Right atrium auricular region (tissue), 2 donors: ENCODE measurements at regions not wholly inside any gene's neighbourhood (a gene's known extent, or its start where the extent isn't known, plus 50 kb on each side); places are given as distances from the start of the nearest gene placed in this dataset.

Experiments used
- DNase-seq: peaks from one replicate; pipeline ENCODE4 v3.0.0-alpha.2; 2019; ENCODE audit warnings: low spot score
- H3K27ac ChIP-seq, 2 donors: fragments of 200-600 bp; sonication (generic); 1 replicate in 1 of 2; 2 replicates in 1 of 2; pipeline ENCODE4 v1.5.1; 2016 to 2019
- H3K27me3 ChIP-seq, 2 donors: fragments of 200-600 bp; sonication (generic); one replicate each; pipeline versions ENCODE4 v1.5.1 to v1.6.0; 2017 to 2019
- H3K36me3 ChIP-seq: fragments of 200-600 bp; sonication (generic); one replicate; pipeline ENCODE4 v1.5.1; 2016
- H3K4me1 ChIP-seq, 2 donors: fragments of 200-600 bp; sonication (generic); one replicate each; pipeline versions ENCODE4 v1.5.1 to v1.6.0; 2017 to 2019
- H3K4me3 ChIP-seq, 2 donors: fragments of 200-600 bp; sonication (generic); 1 replicate in 1 of 2; 2 replicates in 1 of 2; pipeline ENCODE4 v1.5.1; 2017 to 2019; ENCODE audit warnings: mild to moderate bottlenecking in 1 of 2, moderate library complexity in 1 of 2
- H3K9me3 ChIP-seq, 2 donors: fragments of 200-600 bp; sonication (generic); one replicate each; pipeline ENCODE4 v1.5.1; 2019
- CTCF ChIP-seq, 2 donors: fragments of 200-600 bp; sonication (generic); IDR thresholded peaks; one replicate each; pipeline ENCODE4 v1.5.1; 2019; ENCODE audit warnings: antibody characterized with exemption in 2 of 2

- no peak for DNase-seq
- no peak for TF ChIP-seq CTCF (IDR thresholded peaks at IDR 0.05)
- H3K27ac ChIP-seq: no peak overlapping the region
- no peaks in the 10 kb centered on the region for H3K9me3 ChIP-seq
- no peaks in the 10 kb centered on the region for H3K36me3 ChIP-seq
- H3K27me3 ChIP-seq: no peaks in the 10 kb centered on the region
- H3K4me1 ChIP-seq: peaks cover 0 to 17% of the 10 kb centered on the region in 2 donors
- H3K4me3 ChIP-seq: no peak overlapping the region
Observed at GRCh38 chr5:74255692-74256392, 384.7 kb downstream of the ENC1 start.

- Histone ChIP-seq H3K36me3 (no peaks in the 10 kb centered on the region), H3K27me3 (no peaks in the 10 kb centered on the region), H3K4me1 (peaks cover 0 to 24% of the 10 kb centered on the region in 2 donors), H3K4me3 (no peak overlapping the region), H3K9me3 (no peaks in the 10 kb centered on the region), H3K27ac (no peak overlapping the region)
- no peak for DNase-seq
- no peak for TF ChIP-seq CTCF (IDR thresholded peaks at IDR 0.05)
Observed at GRCh38 chr5:74254257-74254656, 386.3 kb downstream of the ENC1 start.

GRCh38 chr5:74252044-74252443, 388.5 kb downstream of the ENC1 start:
- Histone ChIP-seq H3K27ac (peak overlapping the region in 1 of 2 donors; percentile 50), H3K9me3 (no peaks in the 10 kb centered on the region), H3K4me3 (no peak overlapping the region), H3K27me3 (no peaks in the 10 kb centered on the region), H3K36me3 (no peaks in the 10 kb centered on the region), H3K4me1 (peaks cover 0 to 21% of the 10 kb centered on the region in 2 donors)
- no peak for TF ChIP-seq CTCF (IDR thresholded peaks at IDR 0.05)
- DNase-seq: no peak

GRCh38 chr5:74251141-74252035, 389.1 kb downstream of the ENC1 start:
- Histone ChIP-seq H3K4me3 (no peak overlapping the region), H3K4me1 (peaks cover 0 to 18% of the 10 kb centered on the region in 2 donors), H3K27me3 (no peaks in the 10 kb centered on the region), H3K27ac (peak overlapping the region in 1 of 2 donors; percentile 50), H3K36me3 (no peaks in the 10 kb centered on the region), H3K9me3 (no peaks in the 10 kb centered on the region)
- peak; percentile 69 for DNase-seq
- TF ChIP-seq CTCF (IDR thresholded peaks at IDR 0.05): no peak

- no peak overlapping the region for H3K27ac ChIP-seq
- peaks cover 0 to 18% of the 10 kb centered on the region in 2 donors for H3K4me1 ChIP-seq
- no peaks in the 10 kb centered on the region for H3K27me3 ChIP-seq
- H3K9me3 ChIP-seq: no peaks in the 10 kb centered on the region
- DNase-seq: no peak
- H3K36me3 ChIP-seq: no peaks in the 10 kb centered on the region
- TF ChIP-seq CTCF (IDR thresholded peaks at IDR 0.05): no peak
- H3K4me3 ChIP-seq: no peak overlapping the region
Observed at GRCh38 chr5:74250304-74251102, 390.0 kb downstream of the ENC1 start.
